ENCODE measurements at regions not wholly inside any gene's neighbourhood (a gene's known extent, or its start where the extent isn't known, plus 50 kb on each side); places are given as distances from the start of the nearest gene placed in this dataset.

DNA sequence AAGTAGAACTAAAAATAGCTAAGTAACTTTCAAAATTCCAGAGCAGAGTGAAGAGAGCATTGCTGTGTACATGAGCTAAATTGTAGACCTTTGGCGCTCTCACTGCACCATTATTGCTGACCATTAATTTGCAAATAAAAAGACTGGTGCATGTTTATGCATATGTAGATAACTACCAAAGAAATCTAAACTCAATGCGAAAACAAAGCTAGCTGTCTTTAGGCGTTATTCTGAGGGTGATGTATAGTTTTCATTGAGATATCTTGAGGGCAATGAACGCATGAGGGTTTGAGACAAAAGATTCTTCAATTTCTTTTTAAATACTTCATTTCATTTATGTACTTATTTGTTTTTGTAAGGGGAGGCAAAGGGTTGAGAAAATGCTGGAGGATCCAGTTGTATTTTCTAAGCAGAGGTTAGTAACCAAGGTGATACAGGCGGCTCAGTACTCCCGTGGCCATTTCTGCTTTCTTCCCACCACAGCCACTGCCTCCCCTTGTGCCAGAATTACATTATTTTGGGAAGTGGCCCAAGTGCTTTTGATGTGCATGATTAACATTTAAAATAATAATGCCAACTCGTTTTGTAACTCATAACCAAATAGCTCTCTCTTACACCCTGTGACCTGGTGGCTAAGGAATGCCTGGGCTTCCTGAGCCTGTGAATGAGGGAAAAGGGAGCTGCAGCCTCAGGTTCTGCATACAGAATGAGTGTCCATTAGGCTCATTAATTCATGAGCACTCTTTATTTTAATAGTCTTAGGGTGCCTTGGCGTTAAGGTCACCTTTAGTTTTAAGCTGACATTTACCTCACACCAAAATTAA, 797.8 kb upstream of the GYPC start:
- no peak for TF ChIP-seq EZH2 (optimal IDR thresholded peaks at IDR 0.05; ENCODE audit: low read depth, low read length)
- TF ChIP-seq, protein P1, sequence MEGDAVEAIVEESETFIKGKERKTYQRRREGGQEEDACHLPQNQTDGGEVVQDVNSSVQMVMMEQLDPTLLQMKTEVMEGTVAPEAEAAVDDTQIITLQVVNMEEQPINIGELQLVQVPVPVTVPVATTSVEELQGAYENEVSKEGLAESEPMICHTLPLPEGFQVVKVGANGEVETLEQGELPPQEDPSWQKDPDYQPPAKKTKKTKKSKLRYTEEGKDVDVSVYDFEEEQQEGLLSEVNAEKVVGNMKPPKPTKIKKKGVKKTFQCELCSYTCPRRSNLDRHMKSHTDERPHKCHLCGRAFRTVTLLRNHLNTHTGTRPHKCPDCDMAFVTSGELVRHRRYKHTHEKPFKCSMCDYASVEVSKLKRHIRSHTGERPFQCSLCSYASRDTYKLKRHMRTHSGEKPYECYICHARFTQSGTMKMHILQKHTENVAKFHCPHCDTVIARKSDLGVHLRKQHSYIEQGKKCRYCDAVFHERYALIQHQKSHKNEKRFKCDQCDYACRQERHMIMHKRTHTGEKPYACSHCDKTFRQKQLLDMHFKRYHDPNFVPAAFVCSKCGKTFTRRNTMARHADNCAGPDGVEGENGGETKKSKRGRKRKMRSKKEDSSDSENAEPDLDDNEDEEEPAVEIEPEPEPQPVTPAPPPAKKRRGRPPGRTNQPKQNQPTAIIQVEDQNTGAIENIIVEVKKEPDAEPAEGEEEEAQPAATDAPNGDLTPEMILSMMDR (IDR thresholded peaks at IDR 0.05; ENCODE audit: low read length) = no peak
- TF ChIP-seq EZH2phosphoT487 (IDR thresholded peaks at IDR 0.05; ENCODE audit: low read length) = no peak
